MM.1S (cell line): ENCODE measurements at regions not wholly inside any gene's neighbourhood (a gene's known extent, or its start where the extent isn't known, plus 50 kb on each side); places are given as distances from the start of the nearest gene placed in this dataset.

Experiments used
- DNase-seq: peaks from one replicate; pipeline ENCODE4 v3.0.0-alpha.2; 2015
- H2AFZ ChIP-seq: fragments of 300-600 bp; sonication (generic); 2 replicates; pipeline ENCODE4 v1.6.0; 2016; ENCODE audit warnings: antibody characterized with exemption, low read length
- H3F3A ChIP-seq: fragments of 300-600 bp; sonication (generic); 2 replicates; pipeline ENCODE4 v1.6.1; 2016; ENCODE audit warnings: mild to moderate bottlenecking, antibody characterized with exemption, low read length, moderate library complexity, mixed read lengths; ENCODE audit not compliant: insufficient read depth
- H3K27ac ChIP-seq: fragments of 300-600 bp; sonication (generic); 2 replicates; pipeline ENCODE4 v1.5.1; 2016; ENCODE audit warnings: mild to moderate bottlenecking, low read length
- H3K27me3 ChIP-seq: fragments of 300-600 bp; sonication (generic); replicated peaks from 2 replicates; pipeline ENCODE4 v1.6.0; 2016; ENCODE audit warnings: low read length; ENCODE audit not compliant: insufficient read depth
- H3K36me3 ChIP-seq: fragments of 300-600 bp; sonication (generic); replicated peaks from 2 replicates; pipeline ENCODE4 v1.6.1; 2016; ENCODE audit warnings: mild to moderate bottlenecking, low read length, mixed read lengths; ENCODE audit not compliant: insufficient read depth
- H3K4me1 ChIP-seq: fragments of 300-600 bp; sonication (generic); 2 replicates; pipeline ENCODE4 v1.6.1; 2016; ENCODE audit warnings: low read length, mixed read lengths
- H3K4me2 ChIP-seq: fragments of 300-600 bp; sonication (generic); 2 replicates; pipeline ENCODE4 v1.6.0; 2016; ENCODE audit warnings: low read depth, low read length
- H3K4me3 ChIP-seq: fragments of 300-600 bp; sonication (generic); 2 replicates; pipeline ENCODE4 v1.5.1; 2016; ENCODE audit warnings: low read length, mixed read lengths
- H3K79me2 ChIP-seq: fragments of 300-600 bp; sonication (generic); 2 replicates; pipeline ENCODE4 v1.6.1; 2016; ENCODE audit warnings: mixed run types, low read length, mixed read lengths
- H3K9ac ChIP-seq: fragments of 300-600 bp; sonication (generic); 2 replicates; pipeline ENCODE4 v1.6.1; 2016; ENCODE audit warnings: low read length, mixed read lengths
- H3K9me2 ChIP-seq: fragments of 300-600 bp; sonication (generic); replicated peaks from 2 replicates; pipeline ENCODE4 v1.6.1; 2016; ENCODE audit warnings: mild to moderate bottlenecking, low read length, mixed read lengths; ENCODE audit not compliant: insufficient read depth
- H3K9me3 ChIP-seq: fragments of 300-600 bp; sonication (generic); replicated peaks from 2 replicates; pipeline ENCODE4 v1.6.1; 2016; ENCODE audit warnings: mild to moderate bottlenecking, low read length, mixed read lengths; ENCODE audit not compliant: insufficient read depth
- H4K20me1 ChIP-seq: fragments of 300-600 bp; sonication (generic); 2 replicates; pipeline ENCODE4 v1.6.1; 2016; ENCODE audit warnings: mild to moderate bottlenecking, low read length, moderate library complexity, mixed read lengths; ENCODE audit not compliant: insufficient read depth
- CTCF ChIP-seq: fragments of 300-600 bp; sonication (generic); IDR thresholded peaks from 2 replicates; pipeline ENCODE4 v1.5.1; 2016; ENCODE audit warnings: antibody characterized with exemption, low read length, mixed read lengths
- EZH2 ChIP-seq: fragments of 300-600 bp; sonication (generic); optimal IDR thresholded peaks from 2 replicates; pipeline ENCODE3; 2017; ENCODE audit warnings: low read depth, mild to moderate bottlenecking, antibody characterized with exemption, low read length, mixed read lengths
- EZH2phosphoT487 ChIP-seq: fragments of 300-600 bp; sonication (generic); IDR thresholded peaks from 2 replicates; pipeline ENCODE4 v1.6.1; 2018; ENCODE audit warnings: antibody characterized with exemption, low read length

GRCh38 chr4:18938343-18939099 is 917.0 kb upstream of the LCORL start:
- no peaks in the 10 kb centered on the region for H3F3A ChIP-seq
- no peaks in the 10 kb centered on the region for H3K27me3 ChIP-seq
- H3K4me1 ChIP-seq: peaks cover 5% of the 10 kb centered on the region
- no peak overlapping the region for H3K4me3 ChIP-seq
- H4K20me1 ChIP-seq: no peaks in the 10 kb centered on the region
- H2AFZ ChIP-seq: no peak overlapping the region
- no peaks in the 10 kb centered on the region for H3K79me2 ChIP-seq
- no peaks in the 10 kb centered on the region for H3K36me3 ChIP-seq
- DNase-seq: no peak
- H3K9ac ChIP-seq: no peak overlapping the region
- TF ChIP-seq EZH2 (no peak), EZH2phosphoT487 (no peak)
- no peaks in the 10 kb centered on the region for H3K9me3 ChIP-seq
- no peak overlapping the region for H3K27ac ChIP-seq
- no peak overlapping the region for H3K4me2 ChIP-seq
- no peaks in the 10 kb centered on the region for H3K9me2 ChIP-seq

- no peaks in the 10 kb centered on the region; the same call in 1 of the 2 replicates for H3K9me3 ChIP-seq
Observed at GRCh38 chr4:18937746-18938145, 916.2 kb upstream of the LCORL start.

GRCh38 chr4:18937080-18937479 is 915.5 kb upstream of the LCORL start:
- peaks cover 5% of the 10 kb centered on the region for H3K4me1 ChIP-seq
- no peaks in the 10 kb centered on the region for H3F3A ChIP-seq
- H3K4me2 ChIP-seq: no peak overlapping the region
- no peak for DNase-seq
- no peaks in the 10 kb centered on the region for H3K79me2 ChIP-seq
- H4K20me1 ChIP-seq: no peaks in the 10 kb centered on the region
- H3K9me3 ChIP-seq: no peaks in the 10 kb centered on the region; the same call in 1 of the 2 replicates
- no peak overlapping the region for H3K4me3 ChIP-seq
- no peaks in the 10 kb centered on the region for H3K36me3 ChIP-seq
- no peak overlapping the region for H3K27ac ChIP-seq
- TF ChIP-seq EZH2phosphoT487 (no peak), CTCF (no peak), EZH2 (no peak)
- H2AFZ ChIP-seq: no peak overlapping the region
- no peak overlapping the region for H3K9ac ChIP-seq
- H3K9me2 ChIP-seq: no peaks in the 10 kb centered on the region
- H3K27me3 ChIP-seq: no peaks in the 10 kb centered on the region

More at GRCh38 chr4:18937746-18938145, 916.2 kb upstream of the LCORL start:
- TF ChIP-seq CTCF: no peak
- no peak for TF ChIP-seq EZH2phosphoT487
- TF ChIP-seq EZH2: no peak
- H3K4me2 ChIP-seq: no peak overlapping the region
- H3K27me3 ChIP-seq: no peaks in the 10 kb centered on the region
- H3K9ac ChIP-seq: no peak overlapping the region
- no peaks in the 10 kb centered on the region for H3K9me2 ChIP-seq
- H3K4me3 ChIP-seq: no peak overlapping the region
- no peak overlapping the region for H2AFZ ChIP-seq
- no peaks in the 10 kb centered on the region for H3K79me2 ChIP-seq
- no peak overlapping the region for H3K27ac ChIP-seq
- no peaks in the 10 kb centered on the region for H4K20me1 ChIP-seq
- H3F3A ChIP-seq: no peaks in the 10 kb centered on the region
- peaks cover 5% of the 10 kb centered on the region for H3K4me1 ChIP-seq
- H3K36me3 ChIP-seq: no peaks in the 10 kb centered on the region
- DNase-seq: no peak
